Common myeloid progenitor, CD34-positive (primary cell): ENCODE measurements at regions not wholly inside any gene's neighbourhood (a gene's known extent, or its start where the extent isn't known, plus 50 kb on each side); places are given as distances from the start of the nearest gene placed in this dataset.

Experiments
- CTCF ChIA-PET: fragments of 350-600 bp; sonication (Branson Sonifier 250); formaldehyde crosslinking; loops from one replicate; lab custom pipeline; 2021; ENCODE audit warnings: antibody characterized with exemption; lab: Charles Lee
- POLR2A ChIA-PET: fragments of 350-600 bp; sonication (Branson Sonifier 250); formaldehyde crosslinking; loops from one replicate; lab custom pipeline; 2021; ENCODE audit warnings: antibody characterized with exemption; lab: Charles Lee
- DNase-seq, 3 donors: peaks; one replicate each; pipeline versions ENCODE4 v3.0.0 to v3.0.0-alpha.2; 2013
- H3K27ac ChIP-seq, 2 experiments: 1 replicate in 1 of 2; 2 replicates in 1 of 2; pipeline ENCODE4 v1.7.0; 2013; ENCODE audit warnings: inconsistent platforms in 2 of 2, low read length in 2 of 2, mild to moderate bottlenecking in 2 of 2, low read depth in 1 of 2, moderate library complexity in 1 of 2; ENCODE audit not compliant: severe bottlenecking in 2 of 2, insufficient read depth in 1 of 2, poor library complexity in 1 of 2
- H3K27me3 ChIP-seq, 5 experiments: replicated peaks in 2 of 5; 1 replicate in 3 of 5; 2 replicates in 2 of 5; pipeline versions ENCODE4 v1.6.1 to v1.7.0; 2013; ENCODE audit warnings: low read length in 4 of 5, mild to moderate bottlenecking in 2 of 5, moderate library complexity in 2 of 5, inconsistent platforms in 1 of 5; ENCODE audit not compliant: insufficient read depth in 5 of 5, control insufficient read depth in 4 of 5
- H3K36me3 ChIP-seq, 4 experiments: 1 replicate in 2 of 4; 2 replicates in 2 of 4; pipeline versions ENCODE4 v1.6.1 to v1.7.0; 2013; ENCODE audit warnings: low read length in 3 of 4, control low read depth in 1 of 4, mild to moderate bottlenecking in 1 of 4; ENCODE audit not compliant: control insufficient read depth in 4 of 4, insufficient read depth in 4 of 4
- H3K4me1 ChIP-seq, 4 experiments: 1 replicate in 3 of 4; 2 replicates in 1 of 4; pipeline versions ENCODE4 v1.6.1 to v1.7.1; 2013; ENCODE audit warnings: low read length in 3 of 4, mild to moderate bottlenecking in 3 of 4, control low read depth in 1 of 4, inconsistent platforms in 1 of 4, moderate library complexity in 1 of 4; ENCODE audit not compliant: control insufficient read depth in 4 of 4, insufficient read depth in 4 of 4; ENCODE audit errors: control extremely low read depth in 1 of 4
- H3K4me3 ChIP-seq, 7 experiments: 1 replicate in 4 of 7; 2 replicates in 3 of 7; pipeline versions ENCODE4 v1.5.1 to v1.7.0; 2013; ENCODE audit warnings: mild to moderate bottlenecking in 7 of 7, low read length in 6 of 7, moderate library complexity in 6 of 7, inconsistent platforms in 2 of 7, low read depth in 2 of 7, control low read depth in 1 of 7; ENCODE audit not compliant: insufficient read depth in 4 of 7, control insufficient read depth in 1 of 7; ENCODE audit errors: extremely low read depth in 1 of 7
- H3K9me3 ChIP-seq, 5 experiments: 1 replicate in 4 of 5; 2 replicates in 1 of 5; pipeline versions ENCODE4 v1.6.1 to v1.7.1; 2013; ENCODE audit warnings: low read length in 4 of 5, mild to moderate bottlenecking in 2 of 5, inconsistent platforms in 1 of 5, low read depth in 1 of 5, moderate library complexity in 1 of 5; ENCODE audit not compliant: control insufficient read depth in 4 of 5, insufficient read depth in 2 of 5; ENCODE audit errors: control extremely low read depth in 1 of 5
- WGBS: methylation state at CpG from one replicate; pipeline ENCODE4 v1.1.5; 2013; ENCODE audit not compliant: insufficient coverage; 5-methylcytosine and 5-hydroxymethylcytosine counted together

DNA sequence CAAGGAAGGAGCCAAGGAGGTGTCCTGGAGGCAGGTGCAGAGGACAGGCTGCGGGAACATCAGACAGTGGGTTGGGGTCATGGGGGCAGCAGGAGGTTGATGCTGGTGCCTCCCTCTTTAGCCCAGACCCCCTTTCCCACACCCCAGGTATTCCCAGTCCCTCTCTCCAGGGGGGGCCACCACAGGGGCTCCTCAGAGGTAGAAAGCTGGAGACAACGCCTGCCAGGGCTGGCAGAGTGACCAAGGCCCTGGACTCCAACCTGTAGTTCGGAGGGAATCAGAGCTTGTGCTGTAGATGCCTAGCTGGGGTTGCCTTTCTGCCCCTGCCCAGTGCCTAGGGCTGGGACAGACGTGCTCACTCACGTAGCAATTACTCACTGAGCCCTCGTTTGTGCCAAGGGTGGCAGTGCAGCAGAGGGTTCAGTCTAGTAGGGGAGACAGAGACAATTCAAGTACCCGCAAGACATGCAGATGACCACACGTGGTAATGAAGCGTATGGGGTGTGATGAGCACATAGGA, 148.2 kb downstream of the PTPRU start:
- POLR2A ChIA-PET: no interaction called here
- no peaks in the 10 kb centered on the region for H3K4me1 ChIP-seq
- CTCF ChIA-PET: no interaction called here
- peaks cover 0 to 48% (median 4%) of the 10 kb centered on the region in 5 experiments for H3K27me3 ChIP-seq
- WGBS: 84% methylated on average over 8 of the region's 9 CpGs
- H3K36me3 ChIP-seq: no peaks in the 10 kb centered on the region
- no peak overlapping the region for H3K27ac ChIP-seq
- H3K4me3 ChIP-seq: no peak overlapping the region
- H3K9me3 ChIP-seq: peaks cover 0 to 11% (median 1%) of the 10 kb centered on the region in 5 experiments
- no peak for DNase-seq

DNA sequence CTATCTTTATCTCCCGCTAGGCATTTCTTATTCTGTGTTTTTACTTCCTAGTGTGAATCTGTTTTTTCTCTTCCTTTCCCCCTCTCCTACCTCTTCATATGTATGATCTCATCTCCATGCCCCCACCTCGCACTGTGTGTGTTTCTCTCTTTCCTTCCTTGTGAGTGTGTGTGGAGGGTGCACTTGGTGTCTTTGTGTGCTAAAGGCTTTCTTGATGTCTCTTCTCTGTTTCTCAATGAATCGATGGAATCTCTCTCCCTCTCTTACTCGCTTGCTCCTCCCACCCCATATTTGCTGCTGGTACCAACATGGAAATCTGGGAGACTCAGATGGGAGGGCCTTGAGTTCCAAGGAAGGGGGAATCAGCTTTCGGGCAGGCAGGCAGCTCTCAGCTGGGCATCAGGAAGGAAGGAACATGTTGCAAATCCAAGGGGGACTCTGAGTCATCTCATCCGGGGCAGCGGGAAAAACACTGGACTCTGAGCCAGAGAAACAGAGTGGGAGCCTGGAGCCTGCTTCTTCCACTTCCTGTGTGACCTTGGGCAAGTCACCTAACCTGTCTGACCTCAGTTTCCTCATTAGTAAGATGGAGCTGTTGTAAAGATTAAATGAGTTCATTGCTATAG, 147.5 kb downstream of the PTPRU start:
- WGBS: 19% methylated on average over 3 of the region's 7 CpGs
- CTCF ChIA-PET: no interaction called here
- peaks cover 0 to 17% (median 5%) of the 10 kb centered on the region in 5 experiments for H3K9me3 ChIP-seq
- peaks cover 0 to 48% (median 4%) of the 10 kb centered on the region in 5 experiments for H3K27me3 ChIP-seq
- H3K4me1 ChIP-seq: no peaks in the 10 kb centered on the region
- POLR2A ChIA-PET: no interaction called here
- H3K36me3 ChIP-seq: no peaks in the 10 kb centered on the region
- no peak overlapping the region for H3K27ac ChIP-seq
- H3K4me3 ChIP-seq: no peak overlapping the region
- DNase-seq: no peak

DNA sequence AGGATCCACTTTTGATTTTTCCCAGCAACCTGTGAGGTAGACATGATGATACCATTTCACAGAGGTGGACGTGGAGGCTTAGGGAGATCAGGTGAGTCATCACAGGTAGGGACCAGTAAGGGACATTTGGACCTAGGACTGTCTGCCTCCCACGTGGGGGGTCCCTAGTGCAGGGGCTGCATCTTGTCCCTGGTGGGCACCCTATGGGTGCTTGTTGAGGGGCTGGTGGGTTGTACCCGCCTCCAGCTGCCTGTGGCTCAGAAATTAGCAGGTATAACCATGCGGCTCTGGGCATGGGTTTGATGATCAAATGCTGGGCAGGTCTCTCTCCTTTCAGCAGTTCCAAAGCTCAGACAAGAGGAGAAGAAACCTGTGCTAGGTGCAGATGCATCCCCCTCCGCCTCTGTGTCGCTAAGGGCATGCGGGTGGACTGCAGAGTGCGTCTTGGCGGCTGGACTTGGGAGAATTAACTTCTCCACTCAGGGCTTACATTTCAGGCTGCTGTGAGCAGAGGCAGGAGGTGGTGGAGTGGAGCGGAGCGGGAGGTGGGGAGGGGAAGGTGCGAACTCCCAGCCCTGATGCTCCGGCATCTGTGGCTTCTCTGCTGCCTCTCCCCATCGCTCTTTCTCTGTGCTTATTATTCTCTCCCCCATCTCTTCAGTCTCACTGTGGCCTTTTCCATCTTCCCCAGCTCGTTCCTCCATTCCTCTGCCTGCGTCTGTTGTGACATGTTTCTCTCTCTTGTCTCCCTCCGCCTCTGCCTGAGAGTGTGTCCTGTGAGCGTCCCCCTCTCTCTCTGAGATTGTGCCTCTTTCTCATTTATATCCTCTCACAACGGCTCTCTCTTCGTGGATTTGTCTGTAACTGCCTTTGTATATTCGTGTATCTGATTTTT, 146.8 kb downstream of the PTPRU start:
- no peaks in the 10 kb centered on the region for H3K4me1 ChIP-seq
- H3K4me3 ChIP-seq: no peak overlapping the region
- H3K27me3 ChIP-seq: peaks cover 0 to 46% (median 4%) of the 10 kb centered on the region in 5 experiments
- CTCF ChIA-PET: no interaction called here
- POLR2A ChIA-PET: no interaction called here
- no peaks in the 10 kb centered on the region for H3K36me3 ChIP-seq
- WGBS: 52% methylated on average over 12 of the region's 21 CpGs
- H3K9me3 ChIP-seq: peaks cover 0 to 22% (median 5%) of the 10 kb centered on the region in 5 experiments
- no peak for DNase-seq
- H3K27ac ChIP-seq: no peak overlapping the region

DNA sequence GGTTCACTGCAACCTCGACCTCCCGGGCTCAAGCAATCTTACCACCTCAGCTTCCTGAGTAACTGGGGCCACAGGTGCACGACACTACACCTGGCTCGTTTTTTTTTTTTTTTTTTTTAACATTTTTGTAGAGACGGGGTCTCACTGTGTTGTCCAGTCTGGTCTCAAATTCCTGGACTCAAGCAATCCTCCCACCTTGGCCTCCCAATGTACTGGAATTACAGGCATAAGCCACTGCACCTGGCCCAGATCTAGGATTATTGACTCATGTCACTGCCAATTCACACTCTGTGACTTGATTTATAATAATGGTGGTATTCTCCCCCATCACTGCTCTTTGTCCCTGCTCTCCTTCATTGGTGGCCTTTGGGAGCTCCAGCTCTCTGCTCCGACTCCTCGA, 145.1 kb downstream of the PTPRU start:
- Histone ChIP-seq H3K36me3 (no peaks in the 10 kb centered on the region), H3K4me1 (no peaks in the 10 kb centered on the region), H3K9me3 (peaks cover 0 to 32% (median 5%) of the 10 kb centered on the region in 5 experiments), H3K27me3 (peaks cover 0 to 32% (median 0%) of the 10 kb centered on the region in 5 experiments), H3K4me3 (no peak overlapping the region), H3K27ac (no peak overlapping the region)
- POLR2A ChIA-PET: no interaction called here
- DNase-seq: no peak
- CTCF ChIA-PET: no interaction called here
- WGBS: 100% methylated on average over 2 of the region's 7 CpGs

DNA sequence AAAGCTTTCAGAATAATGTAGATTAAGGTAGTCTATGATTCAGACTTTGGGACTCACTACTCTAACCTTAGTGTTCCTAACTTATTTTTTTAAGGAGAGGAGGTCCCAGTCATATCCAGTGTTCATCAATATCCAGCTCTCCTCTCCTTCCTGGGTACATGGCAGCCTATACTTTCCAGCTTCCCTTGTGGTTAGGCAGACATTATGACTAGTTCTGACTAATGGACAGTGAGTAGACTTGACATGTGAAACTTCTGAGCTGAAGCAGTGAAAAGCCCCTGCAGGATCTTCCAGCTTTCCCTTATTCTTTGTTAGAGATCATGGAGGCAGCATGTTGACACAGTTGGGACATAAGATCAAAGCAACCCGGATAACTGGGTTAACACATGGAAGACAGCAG, 144.2 kb downstream of the PTPRU start:
- Histone ChIP-seq H3K9me3 (peaks cover 0 to 36% (median 5%) of the 10 kb centered on the region in 5 experiments), H3K4me3 (no peak overlapping the region), H3K4me1 (no peaks in the 10 kb centered on the region), H3K36me3 (no peaks in the 10 kb centered on the region), H3K27me3 (peaks cover 0 to 32% (median 0%) of the 10 kb centered on the region in 5 experiments), H3K27ac (no peak overlapping the region)
- CTCF ChIA-PET: no interaction called here
- POLR2A ChIA-PET: no interaction called here
- 100% methylated on average over 1 of the region's 1 CpG for WGBS
- DNase-seq: no peak

DNA sequence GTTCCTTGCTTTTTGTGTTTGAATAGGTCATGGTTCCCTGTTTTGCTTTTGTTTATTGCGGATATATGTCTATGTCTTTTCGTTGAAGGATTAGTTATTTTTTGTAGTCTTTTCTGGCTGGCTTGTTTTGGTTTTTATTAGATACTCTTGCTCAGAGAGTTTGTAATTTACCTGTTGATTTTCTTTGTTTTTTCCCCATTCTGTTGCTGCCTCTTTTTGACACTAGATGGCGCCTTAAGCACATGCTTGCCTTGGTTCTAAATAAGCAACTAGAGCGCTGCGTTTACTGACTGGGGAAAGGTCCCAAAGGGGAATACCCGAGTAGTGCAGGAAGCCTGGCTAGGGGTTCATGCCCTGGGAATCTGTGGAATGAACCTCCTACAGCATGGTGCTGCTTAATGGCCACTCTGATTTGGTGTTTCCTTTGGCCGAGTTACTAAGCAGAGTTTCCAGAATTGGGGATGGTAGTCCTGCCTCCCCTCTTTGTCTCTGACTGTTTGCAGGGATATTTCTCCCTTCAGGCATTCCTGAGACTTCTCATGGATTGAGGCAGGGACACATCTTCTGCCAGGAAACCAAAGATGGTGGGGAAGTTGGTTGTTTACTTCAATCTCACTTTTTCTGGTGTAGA, 143.2 kb downstream of the PTPRU start:
- ChIA-PET CTCF (no interaction called here), POLR2A (no interaction called here)
- no peak overlapping the region for H3K4me3 ChIP-seq
- peak; percentile 22 to 45 (median 42) for DNase-seq
- no peaks in the 10 kb centered on the region for H3K36me3 ChIP-seq
- peaks cover 0 to 23% (median 0%) of the 10 kb centered on the region in 5 experiments for H3K27me3 ChIP-seq
- H3K9me3 ChIP-seq: peaks cover 0 to 43% (median 5%) of the 10 kb centered on the region in 5 experiments
- no peak overlapping the region for H3K27ac ChIP-seq
- 33% methylated on average over 7 of the region's 7 CpGs for WGBS
- no peaks in the 10 kb centered on the region for H3K4me1 ChIP-seq
